ENCODE measurements at regions not wholly inside any gene's neighbourhood (a gene's known extent, or its start where the extent isn't known, plus 50 kb on each side); places are given as distances from the start of the nearest gene placed in this dataset.

- H3K27ac Mint-ChIP-seq: no peak overlapping the region
- no peak overlapping the region for H3K4me3 Mint-ChIP-seq
- Histone ChIP-seq H3K36me3 (ENCODE audit: control insufficient read depth, insufficient read depth, low read length) (no peaks in the 10 kb centered on the region), H3K4me3 (ENCODE audit: low read length) (no peak overlapping the region), H3K9me3 (ENCODE audit: control insufficient read depth, insufficient read depth, low read length) (no peaks in the 10 kb centered on the region), H3K4me1 (ENCODE audit: control insufficient read depth, insufficient read depth, low read length) (no peaks in the 10 kb centered on the region), H3K27me3 (ENCODE audit: control insufficient read depth, insufficient read depth, low read length) (no peaks in the 10 kb centered on the region), H3K27ac (ENCODE audit: low read length) (no peak overlapping the region)
- no peaks in the 10 kb centered on the region for H3K27me3 Mint-ChIP-seq (ENCODE audit: low read depth in 2 of 2)
- no peaks in the 10 kb centered on the region for H3K36me3 Mint-ChIP-seq
- ATAC-seq: no peak
- peaks cover 8% of the 10 kb centered on the region in 2 donors for H3K9me3 Mint-ChIP-seq
- no peaks in the 10 kb centered on the region for H3K4me1 Mint-ChIP-seq
- no peak for DNase-seq
- intact Hi-C loops (cut with micrococcal nuclease): no loop called here
- TF ChIP-seq CTCF (IDR thresholded peaks at IDR 0.05): no peak
Measured at GRCh38 chr9:31486630-31487029, 897.8 kb upstream of the ACO1 start.

- no peaks in the 10 kb centered on the region for H3K9me3 ChIP-seq (ENCODE audit: control insufficient read depth, insufficient read depth, low read length)
- no peak overlapping the region for H3K27ac ChIP-seq (ENCODE audit: low read length)
- H3K27me3 Mint-ChIP-seq (ENCODE audit: low read depth in 2 of 2): no peaks in the 10 kb centered on the region
- H3K4me1 ChIP-seq (ENCODE audit: control insufficient read depth, insufficient read depth, low read length): no peaks in the 10 kb centered on the region
- ATAC-seq (no peak), DNase-seq (no peak)
- H3K27me3 ChIP-seq (ENCODE audit: control insufficient read depth, insufficient read depth, low read length): no peaks in the 10 kb centered on the region
- no peak overlapping the region for H3K27ac Mint-ChIP-seq
- 90% methylated on average over 3 of the region's 4 CpGs for WGBS (ENCODE audit: insufficient coverage)
- H3K4me1 Mint-ChIP-seq: no peaks in the 10 kb centered on the region
- peaks cover 3 to 6% of the 10 kb centered on the region in 2 donors for H3K9me3 Mint-ChIP-seq
- intact Hi-C loops (cut with micrococcal nuclease): no loop called here
- H3K36me3 ChIP-seq (ENCODE audit: control insufficient read depth, insufficient read depth, low read length): no peaks in the 10 kb centered on the region
- no peaks in the 10 kb centered on the region for H3K36me3 Mint-ChIP-seq
- no peak for TF ChIP-seq CTCF (IDR thresholded peaks at IDR 0.05)
- no peak overlapping the region for H3K4me3 ChIP-seq (ENCODE audit: low read length)
- H3K4me3 Mint-ChIP-seq: no peak overlapping the region
Measured at GRCh38 chr9:31490551-31491106, 893.8 kb upstream of the ACO1 start.

GRCh38 chr9:31492229-31492628 lies 892.2 kb upstream of the ACO1 start:
- Histone ChIP-seq H3K4me1 (ENCODE audit: control insufficient read depth, insufficient read depth, low read length) (no peaks in the 10 kb centered on the region), H3K9me3 (ENCODE audit: control insufficient read depth, insufficient read depth, low read length) (peaks cover 4% of the 10 kb centered on the region), H3K4me3 (ENCODE audit: low read length) (no peak overlapping the region), H3K27me3 (ENCODE audit: control insufficient read depth, insufficient read depth, low read length) (no peaks in the 10 kb centered on the region), H3K27ac (ENCODE audit: low read length) (no peak overlapping the region), H3K36me3 (ENCODE audit: control insufficient read depth, insufficient read depth, low read length) (no peaks in the 10 kb centered on the region)
- Mint-ChIP-seq H3K4me1 (no peaks in the 10 kb centered on the region), H3K36me3 (no peaks in the 10 kb centered on the region), H3K9me3 (peaks cover 4 to 6% of the 10 kb centered on the region in 2 donors), H3K27ac (no peak overlapping the region), H3K4me3 (no peak overlapping the region), H3K27me3 (ENCODE audit: low read depth in 2 of 2) (no peaks in the 10 kb centered on the region)
- DNase-seq (no peak), ATAC-seq (no peak)
- TF ChIP-seq CTCF (IDR thresholded peaks at IDR 0.05): no peak
- intact Hi-C loops (cut with micrococcal nuclease): no loop called here
- 5% methylated on average over 1 of the region's 1 CpG for WGBS (ENCODE audit: insufficient coverage)

GRCh38 chr9:31500422-31500821 lies 884.0 kb upstream of the ACO1 start:
- no CpG with 5 or more reads among the region's 1 CpG for WGBS (ENCODE audit: insufficient coverage)
- Histone ChIP-seq H3K9me3 (ENCODE audit: control insufficient read depth, insufficient read depth, low read length) (peaks cover 4% of the 10 kb centered on the region), H3K36me3 (ENCODE audit: control insufficient read depth, insufficient read depth, low read length) (no peaks in the 10 kb centered on the region), H3K4me1 (ENCODE audit: control insufficient read depth, insufficient read depth, low read length) (no peaks in the 10 kb centered on the region), H3K27ac (ENCODE audit: low read length) (no peak overlapping the region), H3K27me3 (ENCODE audit: control insufficient read depth, insufficient read depth, low read length) (no peaks in the 10 kb centered on the region), H3K4me3 (ENCODE audit: low read length) (no peak overlapping the region)
- intact Hi-C loops (cut with micrococcal nuclease): no loop called here
- Mint-ChIP-seq H3K9me3 (peaks cover 4 to 8% of the 10 kb centered on the region in 2 donors), H3K27ac (no peak overlapping the region), H3K4me1 (no peaks in the 10 kb centered on the region), H3K36me3 (no peaks in the 10 kb centered on the region), H3K27me3 (ENCODE audit: low read depth in 2 of 2) (no peaks in the 10 kb centered on the region), H3K4me3 (no peak overlapping the region)
- ATAC-seq: no peak
- no peak for DNase-seq
- no peak for TF ChIP-seq CTCF (IDR thresholded peaks at IDR 0.05)
